ENCODE measurements at regions not wholly inside any gene's neighbourhood (a gene's known extent, or its start where the extent isn't known, plus 50 kb on each side); places are given as distances from the start of the nearest gene placed in this dataset.
"Not testable (repeated sequence)": the region's sequence is repeated elsewhere in the genome, so short reads cannot be mapped to it uniquely, and the experiment has no call there.

- H3K27me3 ChIP-seq (ENCODE audit: insufficient read depth, low read length); CTCF ChIA-PET (ENCODE audit: partially characterized antibody); H3K36me3 Mint-ChIP-seq; H3K4me3 ChIP-seq (ENCODE audit: low read length in 2 of 2); DNase-seq; H3K36me3 ChIP-seq (ENCODE audit: insufficient read depth, low read length); POLR2A ChIA-PET (ENCODE audit: partially characterized antibody); H3K4me3 Mint-ChIP-seq; H3K27ac ChIP-seq (ENCODE audit: low read depth, low read length); H3K9me3 Mint-ChIP-seq; H3K4me1 ChIP-seq (ENCODE audit: insufficient read depth, low read length); H3K9me3 ChIP-seq (ENCODE audit: control insufficient read depth in 1 of 2, low read length in 2 of 2); H3K27ac Mint-ChIP-seq; intact Hi-C loops (cut with micrococcal nuclease); H3K4me1 Mint-ChIP-seq: not testable (repeated sequence)
- H3K27me3 Mint-ChIP-seq, result peaks cover 16 to 18% of the 10 kb centered on the region in 2 donors
These were observed 135.3 kb upstream of the GALNT2 start for GRCh38 chr1:229931751-229932150.

- H3K27ac ChIP-seq (ENCODE audit: low read depth, low read length); H3K4me1 Mint-ChIP-seq; CTCF ChIA-PET (ENCODE audit: partially characterized antibody); H3K9me3 ChIP-seq (ENCODE audit: control insufficient read depth in 1 of 2, low read length in 2 of 2); H3K4me3 ChIP-seq (ENCODE audit: low read length in 2 of 2); H3K4me1 ChIP-seq (ENCODE audit: insufficient read depth, low read length); H3K9me3 Mint-ChIP-seq; H3K4me3 Mint-ChIP-seq; H3K27me3 ChIP-seq (ENCODE audit: insufficient read depth, low read length); POLR2A ChIA-PET (ENCODE audit: partially characterized antibody); H3K36me3 Mint-ChIP-seq; H3K27ac Mint-ChIP-seq; intact Hi-C loops (cut with micrococcal nuclease); H3K36me3 ChIP-seq (ENCODE audit: insufficient read depth, low read length); H3K27me3 Mint-ChIP-seq; DNase-seq: not testable (repeated sequence)
These were observed 131.9 kb upstream of the GALNT2 start for GRCh38 chr1:229935157-229935556.

- intact Hi-C loops (cut with micrococcal nuclease), result no loop called here
- Histone ChIP-seq H3K4me1 (ENCODE audit: insufficient read depth, low read length) (no peaks in the 10 kb centered on the region), H3K27me3 (ENCODE audit: insufficient read depth, low read length) (no peaks in the 10 kb centered on the region), H3K9me3 (ENCODE audit: control insufficient read depth in 1 of 2, low read length in 2 of 2) (no peaks in the 10 kb centered on the region), H3K4me3 (ENCODE audit: low read length in 2 of 2) (no peak overlapping the region), H3K36me3 (ENCODE audit: insufficient read depth, low read length) (no peaks in the 10 kb centered on the region), H3K27ac (ENCODE audit: low read depth, low read length) (no peak overlapping the region)
- H3K4me1 Mint-ChIP-seq, result peaks cover 0 to 4% (median 0%) of the 10 kb centered on the region in 4 donors
- H3K36me3 Mint-ChIP-seq, result no peaks in the 10 kb centered on the region
- CTCF ChIA-PET (ENCODE audit: partially characterized antibody), result no interaction called here
- H3K27me3 Mint-ChIP-seq, result peaks cover 6 to 15% of the 10 kb centered on the region in 2 donors
- H3K9me3 Mint-ChIP-seq, result peaks cover 0 to 2% (median 0%) of the 10 kb centered on the region in 8 donors
- no peak overlapping the region for H3K27ac Mint-ChIP-seq
- no peak overlapping the region for H3K4me3 Mint-ChIP-seq
- DNase-seq, result no peak
- POLR2A ChIA-PET (ENCODE audit: partially characterized antibody), result no interaction called here
These were observed 128.5 kb upstream of the GALNT2 start for GRCh38 chr1:229938551-229938950.

- no peak overlapping the region for H3K4me3 ChIP-seq (ENCODE audit: low read length in 2 of 2)
- Mint-ChIP-seq H3K36me3 (no peaks in the 10 kb centered on the region), H3K27me3 (peaks cover 3 to 13% of the 10 kb centered on the region in 2 donors), H3K27ac (no peak overlapping the region), H3K9me3 (peaks cover 0 to 2% (median 0%) of the 10 kb centered on the region in 8 donors), H3K4me3 (no peak overlapping the region), H3K4me1 (peaks cover 0 to 4% (median 0%) of the 10 kb centered on the region in 4 donors)
- CTCF ChIA-PET (ENCODE audit: partially characterized antibody), result no interaction called here
- H3K4me1 ChIP-seq (ENCODE audit: insufficient read depth, low read length), result no peaks in the 10 kb centered on the region
- POLR2A ChIA-PET (ENCODE audit: partially characterized antibody), result no interaction called here
- no peaks in the 10 kb centered on the region for H3K36me3 ChIP-seq (ENCODE audit: insufficient read depth, low read length)
- intact Hi-C loops (cut with micrococcal nuclease), result no loop called here
- no peak overlapping the region for H3K27ac ChIP-seq (ENCODE audit: low read depth, low read length)
- no peaks in the 10 kb centered on the region for H3K9me3 ChIP-seq (ENCODE audit: control insufficient read depth in 1 of 2, low read length in 2 of 2)
- no peak for DNase-seq
- no peaks in the 10 kb centered on the region for H3K27me3 ChIP-seq (ENCODE audit: insufficient read depth, low read length)
These were observed 126.4 kb upstream of the GALNT2 start for GRCh38 chr1:229940684-229941083.

GRCh38 chr1:229941160-229941559, 125.9 kb upstream of the GALNT2 start:
- Histone ChIP-seq H3K9me3 (ENCODE audit: control insufficient read depth in 1 of 2, low read length in 2 of 2) (no peaks in the 10 kb centered on the region), H3K4me3 (ENCODE audit: low read length in 2 of 2) (no peak overlapping the region), H3K4me1 (ENCODE audit: insufficient read depth, low read length) (no peaks in the 10 kb centered on the region), H3K27me3 (ENCODE audit: insufficient read depth, low read length) (no peaks in the 10 kb centered on the region), H3K27ac (ENCODE audit: low read depth, low read length) (no peak overlapping the region), H3K36me3 (ENCODE audit: insufficient read depth, low read length) (no peaks in the 10 kb centered on the region)
- ChIA-PET POLR2A (ENCODE audit: partially characterized antibody) (no interaction called here), CTCF (ENCODE audit: partially characterized antibody) (no interaction called here)
- Mint-ChIP-seq H3K9me3 (peaks cover 0 to 2% (median 0%) of the 10 kb centered on the region in 8 donors), H3K4me1 (peaks cover 0 to 4% (median 0%) of the 10 kb centered on the region in 4 donors), H3K27ac (no peak overlapping the region), H3K27me3 (peaks cover 3 to 13% of the 10 kb centered on the region in 2 donors), H3K4me3 (no peak overlapping the region), H3K36me3 (no peaks in the 10 kb centered on the region)
- DNase-seq, result no peak
- intact Hi-C loops (cut with micrococcal nuclease), result no loop called here

- Histone ChIP-seq H3K4me1 (ENCODE audit: insufficient read depth, low read length) (no peaks in the 10 kb centered on the region), H3K36me3 (ENCODE audit: insufficient read depth, low read length) (no peaks in the 10 kb centered on the region), H3K27ac (ENCODE audit: low read depth, low read length) (no peak overlapping the region), H3K27me3 (ENCODE audit: insufficient read depth, low read length) (no peaks in the 10 kb centered on the region), H3K4me3 (ENCODE audit: low read length in 2 of 2) (no peak overlapping the region), H3K9me3 (ENCODE audit: control insufficient read depth in 1 of 2, low read length in 2 of 2) (no peaks in the 10 kb centered on the region)
- peaks cover 0 to 2% (median 0%) of the 10 kb centered on the region in 8 donors for H3K9me3 Mint-ChIP-seq
- no peak for DNase-seq
- no peak overlapping the region for H3K27ac Mint-ChIP-seq
- POLR2A ChIA-PET (ENCODE audit: partially characterized antibody), result no interaction called here
- H3K36me3 Mint-ChIP-seq, result no peaks in the 10 kb centered on the region
- H3K27me3 Mint-ChIP-seq, result peaks cover 3 to 13% of the 10 kb centered on the region in 2 donors
- intact Hi-C loops (cut with micrococcal nuclease), result no loop called here
- no peak overlapping the region for H3K4me3 Mint-ChIP-seq
- H3K4me1 Mint-ChIP-seq, result peaks cover 0 to 4% (median 0%) of the 10 kb centered on the region in 4 donors
- CTCF ChIA-PET (ENCODE audit: partially characterized antibody), result no interaction called here
These were observed 125.2 kb upstream of the GALNT2 start for GRCh38 chr1:229941831-229942230.

- intact Hi-C loops (cut with micrococcal nuclease), result no loop called here
- DNase-seq, result no peak
- Mint-ChIP-seq H3K36me3 (no peaks in the 10 kb centered on the region), H3K9me3 (peaks cover 0 to 2% (median 0%) of the 10 kb centered on the region in 8 donors), H3K4me3 (no peak overlapping the region), H3K4me1 (peaks cover 0 to 4% (median 0%) of the 10 kb centered on the region in 4 donors), H3K27me3 (peaks cover 3 to 13% of the 10 kb centered on the region in 2 donors), H3K27ac (no peak overlapping the region)
- Histone ChIP-seq H3K4me3 (ENCODE audit: low read length in 2 of 2) (no peak overlapping the region), H3K4me1 (ENCODE audit: insufficient read depth, low read length) (no peaks in the 10 kb centered on the region), H3K27ac (ENCODE audit: low read depth, low read length) (no peak overlapping the region), H3K9me3 (ENCODE audit: control insufficient read depth in 1 of 2, low read length in 2 of 2) (no peaks in the 10 kb centered on the region), H3K36me3 (ENCODE audit: insufficient read depth, low read length) (no peaks in the 10 kb centered on the region), H3K27me3 (ENCODE audit: insufficient read depth, low read length) (no peaks in the 10 kb centered on the region)
- ChIA-PET POLR2A (ENCODE audit: partially characterized antibody) (no interaction called here), CTCF (ENCODE audit: partially characterized antibody) (no interaction called here)
These were observed 124.5 kb upstream of the GALNT2 start for GRCh38 chr1:229942501-229942900.

GRCh38 chr1:229943148-229943714, 123.8 kb upstream of the GALNT2 start:
- H3K4me1 ChIP-seq (ENCODE audit: insufficient read depth, low read length), result no peaks in the 10 kb centered on the region
- Mint-ChIP-seq H3K4me1 (peaks cover 0 to 4% (median 0%) of the 10 kb centered on the region in 4 donors), H3K9me3 (peaks cover 0 to 2% (median 0%) of the 10 kb centered on the region in 8 donors), H3K4me3 (no peak overlapping the region), H3K27ac (no peak overlapping the region), H3K27me3 (peaks cover 3 to 13% of the 10 kb centered on the region in 2 donors), H3K36me3 (no peaks in the 10 kb centered on the region)
- intact Hi-C loops (cut with micrococcal nuclease), result no loop called here
- H3K27ac ChIP-seq (ENCODE audit: low read depth, low read length), result no peak overlapping the region
- H3K36me3 ChIP-seq (ENCODE audit: insufficient read depth, low read length), result no peaks in the 10 kb centered on the region
- ChIA-PET CTCF (ENCODE audit: partially characterized antibody) (no interaction called here), POLR2A (ENCODE audit: partially characterized antibody) (no interaction called here)
- no peak overlapping the region for H3K4me3 ChIP-seq (ENCODE audit: low read length in 2 of 2)
- no peaks in the 10 kb centered on the region for H3K27me3 ChIP-seq (ENCODE audit: insufficient read depth, low read length)
- no peaks in the 10 kb centered on the region for H3K9me3 ChIP-seq (ENCODE audit: control insufficient read depth in 1 of 2, low read length in 2 of 2)
- no peak for DNase-seq

Measured in CD4-positive, alpha-beta memory T cell (primary cell).